Stimulated activated CD8-positive, alpha-beta memory T cell treated with anti-CD3 and anti-CD28 coated beads, Interleukin-12 subunit alpha, Interleukin-12 subunit beta, amount 100 ng/mL, for 24 hours (primary cell): ENCODE measurements at regions not wholly inside any gene's neighbourhood (a gene's known extent, or its start where the extent isn't known, plus 50 kb on each side); places are given as distances from the start of the nearest gene placed in this dataset.

ENCODE experiments used
- DNase-seq: peaks from one replicate; pipeline ENCODE4 v3.0.0-alpha.2; 2020; ENCODE audit errors: extremely low read depth

DNA sequence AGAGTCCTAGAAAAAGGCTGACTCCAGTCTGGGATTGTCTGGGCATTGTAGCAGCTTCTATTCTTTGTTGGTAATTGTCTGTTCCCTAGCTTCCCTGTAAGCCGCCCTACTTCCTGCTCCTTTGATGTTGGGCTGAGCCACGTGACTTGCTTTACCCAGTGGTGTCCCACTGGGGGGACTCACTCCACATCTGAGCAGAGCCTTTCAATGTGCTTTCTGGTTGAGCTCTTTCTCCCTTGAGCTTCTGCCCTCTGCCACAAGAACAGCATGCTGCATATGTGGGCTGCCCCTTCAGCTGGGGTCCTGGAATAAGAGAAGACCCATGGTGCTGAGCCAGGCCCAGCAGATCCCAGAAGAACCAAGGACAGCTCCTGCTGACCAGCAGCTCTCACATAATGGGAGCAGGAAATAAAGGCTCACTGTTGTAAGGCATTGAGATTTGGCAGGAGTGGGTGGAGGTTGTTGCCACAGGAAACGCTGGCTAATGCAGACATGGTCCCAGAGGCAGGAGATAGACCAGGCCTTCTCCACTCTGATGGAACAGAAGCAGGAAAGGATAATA lies 276.3 kb upstream of the GJB5 start:
- DNase-seq = no peak

DNA sequence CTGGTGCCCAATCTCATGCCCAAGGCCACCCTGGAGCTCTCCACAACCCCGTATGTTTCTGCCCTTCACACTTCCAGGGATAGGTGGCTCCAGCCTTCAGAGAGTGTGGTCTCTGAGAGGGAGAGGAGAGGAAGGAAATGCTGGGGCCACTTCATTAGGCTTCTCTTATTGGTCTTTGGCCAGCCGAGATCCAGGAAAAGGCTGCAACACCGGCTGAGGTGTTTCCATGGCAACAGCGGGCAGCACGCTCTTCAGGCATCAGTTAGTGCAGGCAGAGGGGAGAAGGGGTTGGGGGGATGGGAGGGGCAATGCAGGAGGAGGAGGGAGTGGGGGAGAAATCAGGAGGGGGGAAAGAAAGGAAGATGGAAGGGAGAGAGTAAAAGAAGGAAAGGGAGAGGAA lies 275.1 kb upstream of the GJB5 start:
- DNase-seq = no peak

DNA sequence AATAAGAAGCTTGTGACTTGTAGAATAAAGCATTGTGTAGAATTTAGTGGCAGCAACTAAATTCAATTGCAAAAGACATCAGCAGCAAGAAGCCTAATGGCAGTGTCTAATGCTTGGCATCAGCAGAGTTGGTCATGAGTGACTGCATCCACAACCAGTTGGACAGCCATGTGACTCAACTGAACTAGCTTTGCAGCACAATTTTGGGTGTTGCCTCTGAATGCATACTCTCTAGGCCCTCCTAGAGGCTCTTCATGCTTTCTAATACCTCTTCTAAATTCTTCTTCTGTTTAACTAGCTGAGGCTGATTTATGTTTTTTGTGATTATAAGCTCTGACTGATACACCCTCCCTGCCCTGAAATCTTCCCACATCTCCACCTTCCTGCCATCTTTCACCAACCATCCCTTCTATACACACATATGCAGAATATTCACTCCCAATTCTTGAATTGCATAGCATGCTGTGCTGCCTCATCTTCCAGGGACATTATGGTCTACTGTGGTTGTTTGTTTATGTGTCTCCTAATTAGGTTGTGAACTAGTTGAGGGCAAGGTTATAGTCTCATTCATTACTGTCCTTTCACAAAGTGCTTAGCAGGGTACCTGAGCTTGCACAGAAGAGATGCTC lies 266.7 kb upstream of the GJB5 start:
- DNase-seq = no peak

DNA sequence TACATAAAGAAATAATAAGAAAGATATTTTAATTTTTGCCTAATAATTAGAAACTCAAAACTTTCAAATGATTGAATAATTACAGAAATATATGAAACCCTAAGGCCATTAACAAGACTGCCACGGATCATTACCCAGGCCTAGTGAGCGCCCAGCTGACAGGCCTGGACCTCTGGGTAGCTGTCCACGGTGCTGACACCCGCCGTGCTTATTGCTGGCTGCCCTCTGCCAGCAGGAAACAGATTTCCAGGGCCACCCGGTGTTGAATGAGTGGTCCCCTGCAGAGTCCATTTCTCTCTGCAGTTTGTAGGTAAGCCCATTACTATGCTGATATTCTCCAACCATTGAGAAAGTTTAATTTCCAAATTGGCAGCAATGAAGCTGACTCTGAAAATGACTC lies 254.4 kb upstream of the GJB5 start:
- no peak for DNase-seq

DNA sequence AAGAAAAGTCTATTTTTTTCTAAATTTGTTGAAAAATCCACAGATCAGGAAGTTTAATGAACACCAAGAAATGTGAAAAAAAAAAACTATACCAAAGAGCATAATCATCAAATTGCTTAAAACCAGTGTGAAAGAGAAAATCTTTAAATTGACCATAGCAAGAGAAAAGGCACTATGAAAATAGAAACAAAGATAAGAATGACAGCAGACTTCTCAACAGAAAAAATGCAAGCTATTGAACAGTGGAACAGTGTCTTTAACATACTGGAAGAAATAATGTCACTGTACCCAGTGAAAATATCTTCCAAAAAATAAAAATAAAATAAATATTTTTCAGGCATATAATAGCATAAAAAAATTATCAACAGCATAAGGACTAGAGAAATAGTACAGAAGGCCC lies 243.0 kb upstream of the GJB5 start:
- no peak for DNase-seq

DNA sequence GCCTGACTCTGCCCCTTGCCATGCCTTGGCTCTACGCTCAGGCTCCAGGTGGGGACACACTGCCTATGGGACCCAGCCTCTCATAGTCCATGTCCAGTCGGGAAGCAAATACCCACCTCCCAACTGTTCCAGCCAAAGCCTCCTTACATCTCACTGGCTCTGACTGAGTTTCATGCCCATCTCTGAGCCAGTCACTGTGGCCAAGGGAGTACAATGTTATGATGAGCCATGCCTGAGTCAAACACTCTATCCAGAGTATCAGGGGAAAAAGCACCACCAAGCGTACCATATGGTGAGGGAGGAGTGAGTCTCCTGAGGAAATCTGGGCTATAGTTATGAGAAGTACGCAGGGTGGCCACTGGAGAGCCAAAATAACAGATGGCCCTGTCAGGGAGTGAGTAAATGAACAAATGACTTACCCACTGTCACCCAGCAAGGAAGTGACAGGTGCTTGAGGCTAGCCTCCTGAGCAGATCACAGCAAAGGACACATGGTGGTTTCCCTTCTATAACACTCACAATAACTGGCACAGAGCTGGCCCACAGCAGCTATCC lies 236.6 kb upstream of the GJB5 start:
- no peak for DNase-seq

DNA sequence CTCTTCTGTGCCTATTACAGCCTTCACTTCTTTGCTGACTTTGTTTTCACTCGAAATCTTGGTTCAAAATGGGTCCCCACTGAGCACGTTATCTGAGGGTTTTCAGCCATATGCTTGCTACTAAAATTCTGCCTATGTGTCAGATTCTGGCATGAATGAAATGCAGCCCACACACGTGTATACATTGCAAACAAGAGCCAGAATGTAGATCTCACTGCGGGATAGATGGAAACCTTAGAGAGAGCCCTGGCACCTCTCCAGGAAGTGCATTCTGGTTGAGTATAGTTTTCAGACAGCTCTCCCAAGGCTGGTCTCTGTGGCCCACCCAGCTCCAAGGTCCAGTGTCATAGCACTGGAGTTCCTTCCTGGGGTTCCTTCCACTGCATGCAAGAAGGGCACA lies 234.7 kb upstream of the GJB5 start:
- no peak for DNase-seq

DNA sequence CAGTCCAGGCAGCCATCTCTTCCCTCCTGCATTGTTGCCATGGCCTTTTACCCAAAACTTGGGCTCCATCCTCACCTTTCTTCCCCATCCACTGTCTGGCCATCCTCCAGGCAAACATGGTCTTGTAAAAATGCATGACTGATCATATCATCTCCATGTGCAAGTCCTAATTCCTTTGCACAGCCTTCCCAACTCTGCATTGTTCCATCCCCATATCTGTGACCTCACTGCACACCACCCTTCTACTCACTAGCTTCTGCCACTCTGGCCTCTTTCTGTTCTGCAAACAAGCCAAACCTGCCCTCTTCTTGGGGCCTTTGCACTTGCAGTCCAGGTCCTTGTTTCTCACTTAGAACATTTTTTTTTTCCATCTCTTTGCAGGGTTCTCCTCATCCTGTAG lies 230.1 kb upstream of the GJB5 start:
- DNase-seq = no peak

DNA sequence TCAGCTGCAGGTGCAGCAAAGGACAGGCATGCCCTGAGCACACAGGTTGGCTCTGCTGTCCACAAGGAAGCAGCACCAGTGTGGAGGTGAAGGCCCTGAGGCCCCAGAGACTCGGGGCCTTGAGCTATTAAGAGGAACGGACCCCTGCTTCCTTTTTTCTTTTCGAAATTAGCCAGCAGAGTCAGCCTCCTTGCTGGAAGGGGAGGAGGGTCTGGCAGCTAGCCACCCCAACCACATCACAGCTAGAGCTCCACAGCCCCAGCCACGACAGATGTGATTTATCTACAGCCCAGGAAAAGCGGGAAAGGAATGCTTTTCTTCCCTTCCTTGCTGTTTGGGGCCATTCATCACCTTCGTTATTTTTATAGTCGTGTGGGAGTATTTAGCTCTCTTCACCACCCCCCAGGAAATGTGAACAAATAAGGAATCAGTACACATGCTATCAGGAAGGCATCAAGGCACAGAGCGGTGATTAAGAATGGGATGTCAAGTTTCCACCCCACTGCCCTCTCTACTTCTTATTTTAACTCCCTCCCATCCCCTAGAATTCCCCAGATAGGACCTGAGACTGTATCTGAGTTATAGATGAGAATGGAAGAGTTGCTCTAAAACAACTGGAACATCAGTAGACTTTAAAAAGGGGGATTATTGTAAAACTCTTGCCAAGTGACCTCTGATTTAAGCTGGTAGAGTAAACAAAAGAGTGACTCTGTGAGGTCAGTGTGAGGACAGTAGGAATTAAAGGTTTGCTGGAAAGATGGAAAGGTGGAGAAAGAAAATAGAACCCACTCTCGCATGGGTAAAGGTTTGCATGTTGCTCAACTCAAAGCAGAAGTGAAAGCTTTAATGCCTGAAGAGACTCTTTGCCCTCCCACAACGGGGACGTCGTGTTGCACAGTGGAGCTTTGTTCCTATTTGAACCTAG lies 224.7 kb upstream of the GJB5 start:
- no peak for DNase-seq

DNA sequence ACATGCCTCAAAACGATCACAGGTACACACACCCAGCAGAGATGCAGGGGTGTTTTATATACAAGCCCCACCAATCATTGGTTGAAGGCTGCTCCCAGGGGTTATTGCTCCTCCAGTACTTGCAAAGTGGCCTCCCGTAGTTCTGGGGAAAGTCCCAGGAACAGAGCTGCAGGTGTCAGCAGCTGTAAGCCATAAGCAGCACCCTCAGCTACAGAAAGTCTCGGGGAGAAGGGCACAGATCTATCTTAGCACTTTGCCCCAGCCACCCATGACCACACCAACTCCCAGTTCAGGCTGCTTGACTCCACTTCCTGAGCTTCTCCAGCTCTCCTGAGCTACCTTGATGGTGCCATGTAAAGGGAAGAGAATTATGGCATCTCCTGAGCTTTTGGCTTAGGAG lies 222.7 kb upstream of the GJB5 start:
- no peak for DNase-seq

DNA sequence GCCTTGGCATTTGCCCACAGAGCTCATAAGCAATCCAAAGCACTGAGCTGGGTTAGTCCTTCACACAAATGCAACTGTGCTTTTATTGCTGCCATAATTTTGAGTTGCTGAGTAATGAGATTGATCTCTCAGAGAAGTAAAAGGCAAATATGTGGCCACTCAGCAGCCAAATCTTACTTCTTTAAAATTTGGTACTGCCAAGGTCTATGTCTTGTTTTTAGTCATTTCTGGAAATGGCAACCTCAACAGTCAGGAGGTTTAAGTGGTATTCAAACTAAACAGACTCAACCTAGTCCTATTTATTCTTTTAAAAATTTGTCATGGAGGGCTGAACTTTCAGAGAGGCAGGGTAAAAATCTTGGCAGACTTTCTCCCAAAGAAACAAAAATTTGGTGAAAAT lies 216.4 kb upstream of the GJB5 start:
- DNase-seq = no peak

DNA sequence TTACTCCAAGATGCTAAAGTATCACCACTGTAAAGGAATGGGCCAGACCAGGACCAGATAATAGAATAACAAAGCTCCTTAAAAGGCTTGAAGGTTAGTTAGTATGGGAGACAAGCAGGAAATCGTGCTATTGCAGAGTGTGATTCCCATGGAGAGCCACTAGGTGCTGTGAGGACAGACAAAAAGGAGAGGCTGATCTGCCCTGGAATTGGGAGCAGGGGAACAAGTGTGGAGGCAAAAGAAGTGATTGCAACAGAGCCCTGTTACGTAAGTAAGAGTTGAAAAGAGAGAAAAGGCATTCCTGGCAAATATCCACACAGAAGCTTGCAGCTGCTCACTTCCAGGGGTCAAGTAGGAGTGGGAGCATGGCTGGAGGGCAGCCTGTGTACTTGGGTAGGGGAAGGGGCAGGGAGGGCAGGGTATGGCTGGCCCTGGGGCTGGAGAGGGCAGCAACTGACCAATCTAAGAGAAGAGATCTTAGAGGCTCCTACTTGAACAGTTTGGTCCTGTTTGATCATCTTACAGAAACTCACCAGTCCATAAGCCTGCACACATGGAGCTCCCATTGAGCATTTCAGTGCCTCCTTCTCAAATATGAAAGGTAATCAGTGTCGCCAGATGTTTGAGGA lies 207.7 kb upstream of the GJB5 start:
- DNase-seq = no peak

DNA sequence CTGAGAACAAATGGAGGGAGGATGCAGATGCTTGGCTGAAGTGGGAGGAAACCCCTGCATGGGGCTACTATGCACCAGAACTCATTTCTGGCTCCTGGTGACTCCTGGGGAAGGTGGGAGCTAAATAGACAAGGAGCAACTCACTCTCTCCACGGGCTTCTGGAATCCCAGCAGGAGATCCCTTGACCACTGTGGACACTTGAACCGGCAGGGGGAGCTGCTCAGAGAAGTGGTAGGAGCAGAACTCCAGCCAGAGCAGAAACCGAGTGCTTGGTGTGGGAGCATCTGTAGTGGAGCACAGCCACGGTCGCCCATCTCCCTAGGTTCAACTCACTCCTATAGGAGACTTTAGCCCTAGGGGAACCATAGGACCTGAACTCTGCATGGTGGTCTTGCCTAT lies 205.6 kb upstream of the GJB5 start:
- no peak for DNase-seq

DNA sequence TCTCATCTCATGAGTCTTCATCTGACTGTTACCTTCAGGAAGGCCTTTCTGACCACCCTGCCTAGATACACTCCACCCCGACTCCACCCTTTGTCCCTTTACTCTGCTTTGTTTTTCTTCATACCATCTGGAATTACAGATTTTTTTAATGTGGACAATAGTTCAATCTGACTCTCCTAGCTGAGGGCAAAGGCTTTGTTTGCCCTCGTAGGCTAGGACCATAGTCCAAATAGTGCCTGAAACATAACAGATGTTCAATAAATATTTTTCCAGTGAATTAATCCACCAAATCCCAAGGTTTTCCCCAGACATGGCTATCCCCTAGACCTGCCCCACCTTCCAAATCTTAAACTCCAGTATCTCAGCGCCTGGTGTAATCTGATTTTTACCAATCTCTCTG lies 176.5 kb upstream of the GJB5 start:
- DNase-seq = no peak

DNA sequence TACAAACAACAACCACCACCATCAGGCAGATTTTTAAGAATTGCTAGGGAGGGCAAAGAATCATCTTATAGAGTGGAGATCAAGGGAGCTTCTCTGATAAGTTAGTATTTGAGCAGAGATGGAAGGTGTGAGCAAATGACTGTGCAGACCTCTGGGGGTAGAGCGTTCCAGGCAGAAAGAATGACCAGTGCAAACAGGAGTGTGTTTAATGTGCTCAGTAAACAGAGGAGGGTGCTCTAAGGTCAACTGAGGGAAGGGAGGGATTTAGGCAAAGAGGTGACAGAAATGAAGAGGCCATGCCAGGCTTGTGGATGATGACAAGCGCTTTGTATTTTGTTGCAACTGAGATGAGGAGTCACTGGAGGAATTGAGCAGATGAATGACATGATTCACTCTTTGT lies 172.5 kb upstream of the GJB5 start:
- DNase-seq = no peak

DNA sequence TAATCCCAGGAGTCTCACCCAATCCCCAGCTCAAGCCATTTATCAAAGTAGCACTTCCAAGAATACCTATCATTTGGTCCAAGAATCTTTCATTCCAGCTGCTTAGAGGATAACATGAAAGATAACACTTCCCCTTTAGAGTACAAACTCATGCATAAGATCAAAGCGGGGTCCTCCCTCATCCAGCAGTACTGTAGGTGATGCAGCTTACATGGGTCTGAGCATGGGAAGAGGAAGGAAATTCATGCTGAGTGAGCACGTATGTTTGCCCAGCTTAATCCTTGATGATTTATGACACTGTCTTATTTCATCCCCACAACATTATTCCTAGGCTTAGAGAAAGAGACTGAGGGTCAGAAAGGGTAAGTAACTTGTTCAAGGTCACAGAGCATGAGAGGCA lies 167.1 kb upstream of the GJB5 start:
- no peak for DNase-seq

DNA sequence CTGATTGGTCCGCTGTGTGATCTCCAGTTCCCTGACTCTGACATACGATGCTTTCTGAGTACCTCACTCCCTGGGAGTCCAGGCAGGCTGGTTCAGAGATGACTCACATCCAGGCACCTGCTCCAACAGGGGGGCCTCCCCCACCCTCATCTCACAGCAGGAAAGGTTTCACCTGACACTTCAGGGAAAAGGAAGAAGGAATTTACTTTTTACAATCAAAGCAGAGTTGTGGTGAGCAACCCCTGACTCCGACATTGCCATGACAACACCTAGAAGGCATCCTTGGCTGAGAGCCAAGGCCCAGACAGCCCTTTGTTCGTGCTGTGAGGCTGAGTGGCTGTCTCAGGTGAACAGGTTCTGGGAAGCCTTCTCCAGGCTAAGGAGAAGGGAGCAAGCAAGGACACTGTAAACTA lies 164.6 kb upstream of the GJB5 start:
- DNase-seq = no peak

DNA sequence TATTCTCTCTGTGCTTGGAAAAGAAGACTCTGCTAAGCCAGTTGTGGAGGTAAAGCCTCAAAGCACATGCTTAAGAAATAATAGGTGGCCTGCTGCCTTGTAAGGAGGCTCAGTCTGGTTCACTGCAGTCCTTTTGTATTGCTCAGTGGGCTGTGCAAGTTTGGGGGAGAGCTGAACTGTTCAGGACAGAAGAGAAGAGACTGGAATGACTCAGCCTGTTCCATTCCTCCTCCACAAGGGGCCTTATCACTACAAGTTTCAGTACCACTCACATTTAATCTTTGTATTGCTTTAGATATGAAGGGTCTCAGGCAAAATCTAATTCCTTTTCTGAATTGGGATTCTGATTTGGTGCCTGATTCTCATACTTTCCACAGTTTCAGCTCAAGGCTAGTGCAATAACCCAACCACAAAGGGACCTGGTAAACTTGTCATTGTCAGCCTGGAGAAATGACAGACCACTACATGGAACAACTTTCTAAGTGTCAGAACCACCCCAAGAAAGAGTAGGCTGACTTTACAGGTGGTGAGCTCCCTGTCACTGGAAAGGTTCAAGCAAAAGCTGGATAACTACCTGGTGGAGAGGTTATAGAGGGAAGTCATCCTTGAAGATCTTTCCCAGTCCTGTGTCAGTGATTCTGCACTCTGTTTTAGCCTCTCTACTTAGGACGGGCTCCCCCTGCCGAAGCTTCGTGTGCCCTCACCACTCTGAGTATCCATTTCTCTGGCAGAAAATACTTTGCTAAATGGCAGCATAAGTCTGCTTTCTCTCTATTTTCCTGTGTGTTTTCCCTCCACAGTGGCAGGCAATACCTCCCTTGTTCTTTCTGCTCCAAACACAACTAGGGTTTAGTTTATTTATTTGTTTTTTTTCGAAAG lies 162.9 kb upstream of the GJB5 start:
- DNase-seq = no peak

DNA sequence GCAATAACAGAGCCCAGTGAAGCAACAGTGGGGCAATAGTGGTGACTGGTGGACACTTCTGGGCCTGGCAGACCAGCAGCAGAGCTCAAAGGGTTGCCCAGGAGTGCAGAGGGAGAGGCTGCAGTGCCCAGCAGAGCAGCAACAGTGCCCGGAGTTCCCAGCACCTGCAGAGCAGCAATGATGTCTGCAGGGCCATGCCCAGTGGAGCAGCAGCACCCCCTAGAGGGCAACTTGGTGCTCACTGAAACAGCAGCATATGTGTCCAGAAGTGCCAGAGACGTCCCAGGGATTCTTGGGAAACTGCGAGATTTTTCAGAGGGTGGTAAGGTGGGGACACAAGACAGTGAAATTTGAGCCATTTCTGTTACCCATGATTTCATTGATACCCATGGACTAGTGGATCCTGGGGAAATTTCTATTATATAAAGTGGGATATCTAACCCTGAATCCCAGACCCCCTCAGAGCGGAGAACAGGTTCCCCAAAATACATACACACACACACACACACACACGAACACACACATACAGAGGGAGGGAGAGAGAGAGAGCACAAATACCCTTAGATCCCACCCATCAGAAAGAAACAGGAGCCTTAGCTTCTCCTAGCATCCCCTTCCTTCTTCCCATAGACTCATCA lies 156.9 kb upstream of the GJB5 start:
- DNase-seq = peak; percentile 15

DNA sequence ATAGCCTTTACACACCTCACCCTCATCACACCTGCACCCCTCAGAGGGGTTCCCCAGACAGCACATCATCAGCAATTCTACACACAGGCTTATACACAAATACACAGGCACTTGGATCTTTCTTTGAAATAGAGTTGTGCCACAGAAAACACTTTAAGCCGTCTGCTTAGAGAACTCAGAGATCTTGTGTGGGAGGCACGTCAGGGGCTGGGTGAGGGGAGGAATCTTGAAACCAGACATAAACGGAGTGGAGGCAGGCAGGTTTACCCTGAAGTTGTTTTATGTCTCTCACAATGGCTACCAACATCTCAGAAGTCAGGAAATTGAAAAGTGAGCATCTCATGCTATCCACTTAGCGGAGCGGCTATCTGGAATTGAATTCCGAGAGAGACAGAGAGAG lies 151.9 kb upstream of the GJB5 start:
- no peak for DNase-seq

DNA sequence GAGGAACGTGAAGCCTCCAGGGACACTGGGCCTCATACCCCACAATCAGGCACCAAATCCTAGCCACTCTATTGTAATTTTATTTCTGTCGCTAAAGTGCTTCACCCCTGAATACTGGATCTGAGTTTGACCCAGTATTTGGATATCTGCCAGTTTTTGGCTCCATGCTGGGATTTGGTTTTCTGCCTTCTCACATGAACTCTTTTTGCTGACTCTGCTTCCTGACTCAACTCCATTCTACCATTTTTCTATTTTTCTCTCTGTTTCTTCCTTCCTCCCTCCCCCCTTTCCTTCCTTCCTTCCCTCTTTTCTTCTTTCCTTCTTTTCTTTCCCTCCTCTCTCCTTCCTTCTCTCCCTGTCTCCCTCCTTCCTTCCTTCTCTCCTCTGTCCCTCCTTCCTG lies 151.3 kb upstream of the GJB5 start:
- no peak for DNase-seq
